Neural progenitor cell (in vitro differentiated cells): ENCODE measurements at regions not wholly inside any gene's neighbourhood (a gene's known extent, or its start where the extent isn't known, plus 50 kb on each side); places are given as distances from the start of the nearest gene placed in this dataset.

Experiments
- DNase-seq: peaks from one replicate; pipeline ENCODE4 v3.0.0-alpha.2; 2016; ENCODE audit warnings: low spot score
- H2AFZ ChIP-seq: fragments of 200-600 bp; sonication (generic); replicated peaks from 2 replicates; pipeline ENCODE4 v1.6.1; 2016; ENCODE audit warnings: antibody characterized with exemption
- H3F3A ChIP-seq: fragments of 200-600 bp; sonication (generic); 2 replicates; pipeline ENCODE4 v1.6.1; 2016; ENCODE audit warnings: antibody characterized with exemption, low read depth
- H3K27ac ChIP-seq: fragments of 200-600 bp; sonication (generic); 2 replicates; pipeline ENCODE4 v1.5.1; 2016; ENCODE audit warnings: mild to moderate bottlenecking
- H3K27me3 ChIP-seq: fragments of 200-600 bp; sonication (generic); 2 replicates; pipeline ENCODE4 v1.6.1; 2016; ENCODE audit warnings: mild to moderate bottlenecking, moderate library complexity
- H3K36me3 ChIP-seq: fragments of 200-600 bp; sonication (generic); 2 replicates; pipeline ENCODE4 v1.5.1; 2016
- H3K4me1 ChIP-seq: fragments of 200-600 bp; sonication (generic); 2 replicates; pipeline ENCODE4 v1.6.1; 2016; ENCODE audit warnings: mixed run types
- H3K4me2 ChIP-seq: fragments of 200-600 bp; sonication (generic); 2 replicates; pipeline ENCODE4 v1.6.1; 2016
- H3K4me3 ChIP-seq: fragments of 200-600 bp; sonication (generic); 2 replicates; pipeline ENCODE4 v1.5.1; 2016
- H3K79me2 ChIP-seq: fragments of 200-600 bp; sonication (generic); 2 replicates; pipeline ENCODE4 v1.6.1; 2016; ENCODE audit warnings: low read depth
- H3K9ac ChIP-seq: fragments of 200-600 bp; sonication (generic); 2 replicates; pipeline ENCODE4 v1.6.1; 2016
- H3K9me3 ChIP-seq: fragments of 200-600 bp; sonication (generic); 2 replicates; pipeline ENCODE4 v1.5.1; 2016; ENCODE audit warnings: low read depth
- H4K20me1 ChIP-seq: fragments of 200-600 bp; sonication (generic); 2 replicates; pipeline ENCODE4 v1.6.1; 2016; ENCODE audit warnings: low read depth
- H3K27ac Mint-ChIP-seq: 3 replicates; pipeline ENCODE4 v1.8.0; 2021; ENCODE audit warnings: mixed read lengths
- H3K27me3 Mint-ChIP-seq: 2 replicates; pipeline ENCODE4 v1.8.0; 2022; ENCODE audit warnings: low read depth, mild to moderate bottlenecking, inconsistent platforms, moderate library complexity, mixed read lengths; ENCODE audit not compliant: insufficient read depth
- H3K36me3 Mint-ChIP-seq: 3 replicates; pipeline ENCODE4 v1.8.0; 2021; ENCODE audit warnings: mixed read lengths
- H3K4me1 Mint-ChIP-seq: 3 replicates; pipeline ENCODE4 v1.8.0; 2021; ENCODE audit warnings: mixed read lengths
- H3K4me3 Mint-ChIP-seq: 3 replicates; pipeline ENCODE4 v1.8.0; 2021; ENCODE audit warnings: mild to moderate bottlenecking, moderate library complexity, mixed read lengths
- H3K9me3 Mint-ChIP-seq: 3 replicates; pipeline ENCODE4 v1.8.0; 2020; ENCODE audit warnings: mixed read lengths
- CTCF ChIP-seq: fragments of 200-600 bp; sonication (generic); IDR thresholded peaks from 2 replicates; pipeline ENCODE4 v1.5.1; 2017; ENCODE audit warnings: antibody characterized with exemption, mild to moderate bottlenecking
- EZH2 ChIP-seq: fragments of 200-600 bp; sonication (generic); IDR thresholded peaks from 2 replicates; pipeline ENCODE4 v1.6.1; 2017; ENCODE audit warnings: antibody characterized with exemption, mild to moderate bottlenecking, moderate library complexity
- EZH2phosphoT487 ChIP-seq: fragments of 200-600 bp; sonication (generic); IDR thresholded peaks from 2 replicates; pipeline ENCODE4 v1.6.1; 2017; ENCODE audit warnings: antibody characterized with exemption

- H3K4me3 ChIP-seq, result no peak overlapping the region
- Mint-ChIP-seq H3K27ac (no peak overlapping the region), H3K36me3 (no peaks in the 10 kb centered on the region), H3K27me3 (peaks cover 2% of the 10 kb centered on the region), H3K9me3 (peaks cover 6% of the 10 kb centered on the region), H3K4me1 (no peaks in the 10 kb centered on the region), H3K4me3 (peak overlapping the region; percentile 38)
- H3K4me1 ChIP-seq, result no peaks in the 10 kb centered on the region
- DNase-seq, result no peak
- H4K20me1 ChIP-seq, result no peaks in the 10 kb centered on the region
- H3F3A ChIP-seq, result no peaks in the 10 kb centered on the region
- TF ChIP-seq EZH2phosphoT487 (no peak), CTCF (no peak), EZH2 (no peak)
- no peak overlapping the region for H2AFZ ChIP-seq
- H3K9me3 ChIP-seq, result no peaks in the 10 kb centered on the region
- H3K9ac ChIP-seq, result no peak overlapping the region
- H3K36me3 ChIP-seq, result no peaks in the 10 kb centered on the region
- H3K27ac ChIP-seq, result no peak overlapping the region
- no peak overlapping the region for H3K4me2 ChIP-seq
- no peaks in the 10 kb centered on the region for H3K79me2 ChIP-seq
- no peaks in the 10 kb centered on the region for H3K27me3 ChIP-seq
Observed at GRCh38 chr12:94062194-94062593, 86.2 kb upstream of the PLXNC1 start.

GRCh38 chr12:94062796-94063635, 85.4 kb upstream of the PLXNC1 start:
- H3K27ac ChIP-seq, result no peak overlapping the region
- no peaks in the 10 kb centered on the region for H3K79me2 ChIP-seq
- H3K4me3 Mint-ChIP-seq, result no peak overlapping the region
- H3K27me3 Mint-ChIP-seq, result peaks cover 2% of the 10 kb centered on the region
- H3K27me3 ChIP-seq, result no peaks in the 10 kb centered on the region
- H3K4me3 ChIP-seq, result no peak overlapping the region
- no peak overlapping the region for H3K4me2 ChIP-seq
- H3K9ac ChIP-seq, result no peak overlapping the region
- H3K36me3 ChIP-seq, result no peaks in the 10 kb centered on the region
- peaks cover 6% of the 10 kb centered on the region for H3K9me3 Mint-ChIP-seq
- DNase-seq, result no peak
- H3F3A ChIP-seq, result no peaks in the 10 kb centered on the region
- no peaks in the 10 kb centered on the region for H3K4me1 ChIP-seq
- no peaks in the 10 kb centered on the region for H3K4me1 Mint-ChIP-seq
- H2AFZ ChIP-seq, result no peak overlapping the region
- H4K20me1 ChIP-seq, result no peaks in the 10 kb centered on the region
- no peaks in the 10 kb centered on the region for H3K36me3 Mint-ChIP-seq
- no peak overlapping the region for H3K27ac Mint-ChIP-seq
- TF ChIP-seq EZH2, result no peak
- TF ChIP-seq CTCF, result no peak
- no peaks in the 10 kb centered on the region for H3K9me3 ChIP-seq

GRCh38 chr12:94070520-94070919, 77.9 kb upstream of the PLXNC1 start:
- Mint-ChIP-seq H3K4me1 (peaks cover 12% of the 10 kb centered on the region), H3K27ac (no peak overlapping the region), H3K4me3 (no peak overlapping the region), H3K27me3 (peaks cover 2% of the 10 kb centered on the region), H3K36me3 (peaks cover 2% of the 10 kb centered on the region), H3K9me3 (peaks cover 15% of the 10 kb centered on the region)
- Histone ChIP-seq H3K4me3 (no peak overlapping the region), H4K20me1 (no peaks in the 10 kb centered on the region), H3K4me1 (peaks cover 13% of the 10 kb centered on the region), H2AFZ (no peak overlapping the region), H3K9ac (no peak overlapping the region), H3K4me2 (no peak overlapping the region), H3K36me3 (no peaks in the 10 kb centered on the region), H3K27ac (no peak overlapping the region), H3F3A (no peaks in the 10 kb centered on the region), H3K79me2 (no peaks in the 10 kb centered on the region), H3K27me3 (no peaks in the 10 kb centered on the region), H3K9me3 (no peaks in the 10 kb centered on the region)
- TF ChIP-seq EZH2, result no peak
- TF ChIP-seq CTCF, result no peak
- TF ChIP-seq EZH2phosphoT487, result no peak
- DNase-seq, result no peak
